B cell (primary cell): ENCODE measurements at regions not wholly inside any gene's neighbourhood (a gene's known extent, or its start where the extent isn't known, plus 50 kb on each side); places are given as distances from the start of the nearest gene placed in this dataset.

Experiments
- EZH2 ChIP-seq: IDR thresholded peaks from 2 replicates; pipeline ENCODE4 v1.6.1; 2012; ENCODE audit warnings: borderline replicate concordance, low read depth, mild to moderate bottlenecking, moderate library complexity, low read length; ENCODE audit not compliant: insufficient read depth, poor library complexity, severe bottlenecking
- TF ChIP-seq, protein P1 (sequence below): fragments of 200-600 bp; IDR thresholded peaks from one replicate; pipeline ENCODE4 v1.8.0; 2022; ENCODE audit warnings: antibody characterized with exemption, mild to moderate bottlenecking

GRCh38 chr3:55413236-55413635, 73.9 kb downstream of the WNT5A start:
- TF ChIP-seq, protein P1, sequence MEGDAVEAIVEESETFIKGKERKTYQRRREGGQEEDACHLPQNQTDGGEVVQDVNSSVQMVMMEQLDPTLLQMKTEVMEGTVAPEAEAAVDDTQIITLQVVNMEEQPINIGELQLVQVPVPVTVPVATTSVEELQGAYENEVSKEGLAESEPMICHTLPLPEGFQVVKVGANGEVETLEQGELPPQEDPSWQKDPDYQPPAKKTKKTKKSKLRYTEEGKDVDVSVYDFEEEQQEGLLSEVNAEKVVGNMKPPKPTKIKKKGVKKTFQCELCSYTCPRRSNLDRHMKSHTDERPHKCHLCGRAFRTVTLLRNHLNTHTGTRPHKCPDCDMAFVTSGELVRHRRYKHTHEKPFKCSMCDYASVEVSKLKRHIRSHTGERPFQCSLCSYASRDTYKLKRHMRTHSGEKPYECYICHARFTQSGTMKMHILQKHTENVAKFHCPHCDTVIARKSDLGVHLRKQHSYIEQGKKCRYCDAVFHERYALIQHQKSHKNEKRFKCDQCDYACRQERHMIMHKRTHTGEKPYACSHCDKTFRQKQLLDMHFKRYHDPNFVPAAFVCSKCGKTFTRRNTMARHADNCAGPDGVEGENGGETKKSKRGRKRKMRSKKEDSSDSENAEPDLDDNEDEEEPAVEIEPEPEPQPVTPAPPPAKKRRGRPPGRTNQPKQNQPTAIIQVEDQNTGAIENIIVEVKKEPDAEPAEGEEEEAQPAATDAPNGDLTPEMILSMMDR, result no peak
- no peak for TF ChIP-seq EZH2
